Astrocyte of the cerebellum (primary cell): ENCODE measurements at regions not wholly inside any gene's neighbourhood (a gene's known extent, or its start where the extent isn't known, plus 50 kb on each side); places are given as distances from the start of the nearest gene placed in this dataset.
"Not testable (repeated sequence)": the region's sequence is repeated elsewhere in the genome, so short reads cannot be mapped to it uniquely, and the experiment has no call there.

Source experiments
- DNase-seq: peaks from one replicate; pipeline ENCODE4 v3.0.0-alpha.2; 2011; ENCODE audit warnings: low read depth
- H3K4me3 ChIP-seq: 2 replicates; pipeline ENCODE4 v1.5.1; 2011; ENCODE audit warnings: mild to moderate bottlenecking, low read depth, low read length, moderate library complexity
- CTCF ChIP-seq: IDR thresholded peaks from 2 replicates; pipeline ENCODE4 v1.5.1; 2012; ENCODE audit warnings: low read length, low read depth, moderate library complexity, mild to moderate bottlenecking; ENCODE audit errors: missing control alignments
- in situ Hi-C: cut with HindIII; loops from 2 replicates; pipeline ENCODE4 v1.10.0; 2017; ENCODE audit warnings: low sequenced_read_pairs

- H3K4me3 ChIP-seq: no peak overlapping the region
- in situ Hi-C loops: no loop called here
- no peak for TF ChIP-seq CTCF
- no peak for DNase-seq
Measured at GRCh38 chr16:87121816-87122215, 195.4 kb downstream of the C16orf95 start.

- no peak for DNase-seq
- no peak overlapping the region for H3K4me3 ChIP-seq
- TF ChIP-seq CTCF: no peak
- in situ Hi-C loops: no loop called here
Measured at GRCh38 chr16:87123356-87124001, 193.7 kb downstream of the C16orf95 start.

- DNase-seq, in situ Hi-C loops, H3K4me3 ChIP-seq: not testable (repeated sequence)
Measured at GRCh38 chr16:87124405-87124804, 192.8 kb downstream of the C16orf95 start.

GRCh38 chr16:87125206-87126155 is 191.7 kb downstream of the C16orf95 start:
- no peak for TF ChIP-seq CTCF
- in situ Hi-C loops: no loop called here

GRCh38 chr16:87126403-87127025 is 190.7 kb downstream of the C16orf95 start:
- in situ Hi-C loops: no loop called here
- TF ChIP-seq CTCF: no peak
- H3K4me3 ChIP-seq: no peak overlapping the region
- no peak for DNase-seq

More at GRCh38 chr16:87125206-87126155, 191.7 kb downstream of the C16orf95 start:
- DNase-seq: no peak
- H3K4me3 ChIP-seq: no peak overlapping the region

GRCh38 chr16:87127061-87127765 is 190.0 kb downstream of the C16orf95 start:
- no peak for TF ChIP-seq CTCF
- no peak overlapping the region for H3K4me3 ChIP-seq
- DNase-seq: no peak
- in situ Hi-C loops: no loop called here
